H1 (cell line): ENCODE measurements at regions not wholly inside any gene's neighbourhood (a gene's known extent, or its start where the extent isn't known, plus 50 kb on each side); places are given as distances from the start of the nearest gene placed in this dataset.

Experiments used
- CTCF ChIA-PET: fragments of 300-600 bp; sonication (Branson Sonifier 250); formaldehyde crosslinking; loops from one replicate; lab custom pipeline; 2021; ENCODE audit not compliant: partially characterized antibody; lab: Charles Lee
- POLR2A ChIA-PET: fragments of 300-600 bp; sonication (Branson Sonifier 250); formaldehyde crosslinking; loops from one replicate; lab custom pipeline; 2021; ENCODE audit warnings: inconsistent platforms; ENCODE audit not compliant: partially characterized antibody; lab: Charles Lee
- DNase-seq, 2 experiments: peaks; one replicate each; pipeline versions ENCODE4 v3.0.0 to v3.0.0-alpha.2; 2010 to 2022; ENCODE audit warnings: low spot score in 2 of 2, low read depth in 1 of 2, mixed read lengths in 1 of 2
- FAIRE-seq: peaks from 2 replicates; lab custom pipeline; 2011; peaks lifted over from hg19 to GRCh38; lab: Jason Lieb, UNC
- H2AFZ ChIP-seq: 2 replicates; pipeline ENCODE4 v1.8.1; 2012; ENCODE audit warnings: low read length, inconsistent platforms
- H2AK5ac ChIP-seq: 2 replicates; pipeline ENCODE4 v1.6.1; 2013; ENCODE audit warnings: low read depth, low read length
- H2BK120ac ChIP-seq: replicated peaks from 2 replicates; pipeline ENCODE3; 2013; ENCODE audit warnings: low read depth, low read length, inconsistent platforms
- H2BK12ac ChIP-seq: 2 replicates; pipeline ENCODE4 v1.6.1; 2013; ENCODE audit warnings: low read depth, low read length
- H2BK15ac ChIP-seq: 2 replicates; pipeline ENCODE4 v1.6.1; 2013; ENCODE audit warnings: low read length
- H2BK20ac ChIP-seq: 2 replicates; pipeline ENCODE4 v1.6.1; 2013; ENCODE audit warnings: low read length
- H2BK5ac ChIP-seq: 2 replicates; pipeline ENCODE4 v1.6.1; 2013; ENCODE audit warnings: low read depth, low read length
- H3K14ac ChIP-seq: 2 replicates; pipeline ENCODE4 v1.6.1; 2013; ENCODE audit warnings: inconsistent platforms; ENCODE audit not compliant: insufficient read length
- H3K18ac ChIP-seq: 2 replicates; pipeline ENCODE4 v1.6.1; 2013; ENCODE audit warnings: low read length; ENCODE audit errors: extremely low read depth
- H3K23ac ChIP-seq: 2 replicates; pipeline ENCODE4 v1.6.1; 2013; ENCODE audit warnings: inconsistent platforms; ENCODE audit not compliant: insufficient read length
- H3K23me2 ChIP-seq: 2 replicates; pipeline ENCODE4 v1.6.1; 2013; ENCODE audit warnings: low read depth, low read length
- H3K27ac ChIP-seq: 2 replicates; pipeline ENCODE4 v1.6.1; 2011; ENCODE audit warnings: low read depth, low read length, inconsistent platforms
- H3K27me3 ChIP-seq, 4 experiments: replicated peaks in 1 of 4; 1 replicate in 1 of 4; 2 replicates in 3 of 4; pipeline versions ENCODE4 v1.6.1 to v1.8.1; 2011 to 2013; ENCODE audit warnings: low read length in 3 of 4, mild to moderate bottlenecking in 3 of 4, inconsistent platforms in 2 of 4, mixed read lengths in 2 of 4, moderate library complexity in 1 of 4; ENCODE audit not compliant: control insufficient read depth in 3 of 4, insufficient read depth in 3 of 4; ENCODE audit errors: extremely low read depth in 1 of 4
- H3K36me3 ChIP-seq, 4 experiments: 2 replicates each; pipeline versions ENCODE4 v1.6.1 to v1.8.1; 2011 to 2013; ENCODE audit warnings: mild to moderate bottlenecking in 4 of 4, low read length in 3 of 4, moderate library complexity in 2 of 4, control low read depth in 1 of 4, inconsistent platforms in 1 of 4; ENCODE audit not compliant: insufficient read depth in 4 of 4, control insufficient read depth in 2 of 4
- H3K4ac ChIP-seq: replicated peaks from 2 replicates; pipeline ENCODE3; 2013; ENCODE audit warnings: low read length, low read depth, mixed read lengths, inconsistent platforms; ENCODE audit not compliant: insufficient read length
- H3K4me1 ChIP-seq, 4 experiments: replicated peaks in 1 of 4; 1 replicate in 1 of 4; 2 replicates in 3 of 4; pipeline versions ENCODE4 v1.6.1 to v1.8.1; 2011 to 2013; ENCODE audit warnings: low read length in 3 of 4, inconsistent platforms in 2 of 4, mixed read lengths in 1 of 4; ENCODE audit not compliant: insufficient read depth in 4 of 4, control insufficient read depth in 3 of 4
- H3K4me2 ChIP-seq, 2 experiments: 2 replicates each; pipeline versions ENCODE4 v1.6.1 to v1.8.1; 2011 to 2013; ENCODE audit warnings: low read depth in 2 of 2, low read length in 2 of 2, control low read depth in 1 of 2, inconsistent platforms in 1 of 2, mild to moderate bottlenecking in 1 of 2; ENCODE audit not compliant: insufficient read depth in 1 of 2
- H3K4me3 ChIP-seq, 4 experiments: fragments of 200-600, 300-600 bp in 1 of 4; sonication (generic), shearing (Covaris generic), sonication (Bioruptor Twin) in 1 of 4; 2 replicates each; pipeline versions ENCODE4 v1.5.1 to v1.8.1; 2011 to 2016; ENCODE audit warnings: low read length in 4 of 4, low read depth in 3 of 4, control low read depth in 2 of 4, inconsistent platforms in 2 of 4, mild to moderate bottlenecking in 2 of 4, mixed read lengths in 1 of 4, moderate library complexity in 1 of 4; ENCODE audit not compliant: insufficient read depth in 2 of 4; ENCODE audit errors: extremely low read depth in 1 of 4
- H3K56ac ChIP-seq: replicated peaks from 2 replicates; pipeline ENCODE3; 2013; ENCODE audit warnings: low read depth, mild to moderate bottlenecking, mixed read lengths, low read length, inconsistent platforms; ENCODE audit not compliant: insufficient read length
- H3K79me1 ChIP-seq: 2 replicates; pipeline ENCODE4 v1.6.1; 2013; ENCODE audit warnings: low read depth, low read length, control low read depth
- H3K79me2 ChIP-seq, 2 experiments: 2 replicates each; pipeline versions ENCODE4 v1.6.1 to v1.8.1; 2012 to 2013; ENCODE audit warnings: low read length in 2 of 2, mild to moderate bottlenecking in 2 of 2, inconsistent platforms in 1 of 2; ENCODE audit not compliant: insufficient read depth in 2 of 2, control insufficient read depth in 1 of 2
- H3K9ac ChIP-seq, 4 experiments: replicated peaks in 1 of 4; 1 replicate in 1 of 4; 2 replicates in 3 of 4; pipeline versions ENCODE4 v1.6.1 to v1.8.1; 2011 to 2013; ENCODE audit warnings: low read depth in 3 of 4, low read length in 3 of 4, control low read depth in 2 of 4, mild to moderate bottlenecking in 2 of 4, moderate library complexity in 2 of 4, inconsistent platforms in 1 of 4; ENCODE audit errors: extremely low read depth in 1 of 4
- H3K9me3 ChIP-seq, 2 experiments: 2 replicates each; pipeline versions ENCODE4 v1.6.1 to v1.8.1; 2012 to 2013; ENCODE audit warnings: mild to moderate bottlenecking in 2 of 2, moderate library complexity in 2 of 2, control low read depth in 1 of 2, inconsistent platforms in 1 of 2, low read depth in 1 of 2, low read length in 1 of 2, mixed read lengths in 1 of 2; ENCODE audit not compliant: insufficient read depth in 2 of 2
- H4K20me1 ChIP-seq, 2 experiments: replicated peaks in 1 of 2; 2 replicates each; pipeline versions ENCODE3 to v1.8.1; 2011 to 2013; ENCODE audit warnings: inconsistent platforms in 2 of 2, low read length in 2 of 2, mild to moderate bottlenecking in 1 of 2; ENCODE audit not compliant: insufficient read depth in 2 of 2, control insufficient read depth in 1 of 2
- H4K5ac ChIP-seq: 2 replicates; pipeline ENCODE4 v1.6.1; 2013; ENCODE audit warnings: low read length, low read depth, mixed read lengths, inconsistent platforms; ENCODE audit not compliant: insufficient read length
- H4K8ac ChIP-seq: 2 replicates; pipeline ENCODE4 v1.8.0; 2013; ENCODE audit warnings: mild to moderate bottlenecking, moderate library complexity, low read length, inconsistent platforms; ENCODE audit not compliant: insufficient read depth; ENCODE audit errors: extremely low read depth
- H4K91ac ChIP-seq: replicated peaks from 2 replicates; pipeline ENCODE3; 2013; ENCODE audit warnings: low read length, mixed read lengths, inconsistent platforms; ENCODE audit not compliant: insufficient read length
- CTCF ChIP-seq, 3 experiments: IDR thresholded peaks; 1 replicate in 2 of 3; 2 replicates in 1 of 3; pipeline versions ENCODE4 v1.5.1 to v1.6.1; 2011; ENCODE audit warnings: low read length in 3 of 3, mild to moderate bottlenecking in 3 of 3, inconsistent platforms in 2 of 3, low read depth in 1 of 3, moderate library complexity in 1 of 3; ENCODE audit not compliant: insufficient read depth in 1 of 3; ENCODE audit errors: control extremely low read depth in 1 of 3
- GTF2F1 ChIP-seq: IDR thresholded peaks from 2 replicates; pipeline ENCODE4 v1.6.1; 2012; ENCODE audit warnings: low read depth, low read length, improper control_type of control experiment, borderline replicate concordance
- HDAC6 ChIP-seq: IDR thresholded peaks from one replicate; pipeline ENCODE4 v1.7.1; 2012; ENCODE audit warnings: low read depth, mild to moderate bottlenecking, inconsistent platforms, low read length, moderate library complexity
- KDM1A ChIP-seq: fragments of 200-600, 300-600 bp; sonication (generic); IDR thresholded peaks from 2 replicates; pipeline ENCODE4 v1.7.1; 2016; ENCODE audit warnings: mild to moderate bottlenecking, low read length, borderline replicate concordance
- NANOG ChIP-seq: IDR thresholded peaks from 2 replicates; pipeline ENCODE4 v1.6.1; 2011; ENCODE audit warnings: low read length, low read depth, mild to moderate bottlenecking, inconsistent platforms; ENCODE audit not compliant: insufficient read depth, poor library complexity, severe bottlenecking
- RAD21 ChIP-seq, 2 experiments: IDR thresholded peaks in 1 of 2; conservative IDR thresholded peaks in 1 of 2; 2 replicates each; pipeline ENCODE4 v1.6.1; 2011; ENCODE audit warnings: low read depth in 2 of 2, low read length in 2 of 2, improper control_type of control experiment in 1 of 2, inconsistent platforms in 1 of 2, mild to moderate bottlenecking in 1 of 2, moderate library complexity in 1 of 2
- RBBP5 ChIP-seq: IDR thresholded peaks from 2 replicates; pipeline ENCODE4 v1.7.1; 2012; ENCODE audit warnings: low read depth, mild to moderate bottlenecking, inconsistent platforms, low read length, moderate library complexity, borderline replicate concordance
- SAP30 ChIP-seq: fragments of 300-600 bp; sonication (generic); IDR thresholded peaks from 2 replicates; pipeline ENCODE4 v1.7.1; 2012; ENCODE audit warnings: low read length, moderate library complexity, mild to moderate bottlenecking, inconsistent platforms; ENCODE audit not compliant: insufficient read depth, insufficient replicate concordance
- SP4 ChIP-seq: IDR thresholded peaks from 2 replicates; pipeline ENCODE4 v1.6.1; 2012; ENCODE audit warnings: low read length, inconsistent platforms
- SUZ12 ChIP-seq: fragments of 200-600 bp; sonication (generic); IDR thresholded peaks from 2 replicates; pipeline ENCODE4 v1.6.1; 2012; ENCODE audit warnings: mild to moderate bottlenecking, inconsistent platforms, low read length, moderate library complexity, mixed read lengths
- TCF12 ChIP-seq: IDR thresholded peaks from 2 replicates; pipeline ENCODE4 v1.6.1; 2011; ENCODE audit warnings: low read depth, mild to moderate bottlenecking, low read length
- WGBS, 2 experiments: shearing (Covaris generic) in 1 of 2; methylation state at CpG; one replicate each; pipeline versions ENCODE4 v1.1.6 to v1.1.7; 2013 to 2015; ENCODE audit warnings: low lambda C conversion rate in 2 of 2, mixed read lengths in 2 of 2, inconsistent platforms in 1 of 2, low coverage in 1 of 2, missing lambda C conversion rate in 1 of 2; ENCODE audit not compliant: insufficient replicate concordance in 2 of 2, insufficient coverage in 1 of 2, insufficient read length in 1 of 2; ENCODE audit errors: extremely low coverage in 1 of 2, missing lambda C conversion rate in 1 of 2; 5-methylcytosine and 5-hydroxymethylcytosine counted together

- FAIRE-seq (no peak), DNase-seq (no peak)
- H3K4me2 ChIP-seq: no peak overlapping the region
- H2BK15ac ChIP-seq: no peak overlapping the region
- H3K27ac ChIP-seq: no peak overlapping the region
- H4K91ac ChIP-seq: no peak overlapping the region
- no peaks in the 10 kb centered on the region for H3K4me1 ChIP-seq
- H3K9ac ChIP-seq: no peak overlapping the region
- H3K4ac ChIP-seq: no peak overlapping the region
- no peak overlapping the region for H2BK120ac ChIP-seq
- H3K56ac ChIP-seq: no peak overlapping the region
- H4K20me1 ChIP-seq: no peaks in the 10 kb centered on the region
- H3K18ac ChIP-seq: no peak overlapping the region
- H3K79me2 ChIP-seq: no peaks in the 10 kb centered on the region
- WGBS, 2 experiments: 89% methylated on average over 4 of the region's 4 CpGs; no CpG with 5 or more reads in 1 of the 2 experiments
- POLR2A ChIA-PET: no interaction called here
- H2BK20ac ChIP-seq: no peak overlapping the region
- no peak overlapping the region for H3K4me3 ChIP-seq
- H3K36me3 ChIP-seq: no peaks in the 10 kb centered on the region
- H3K27me3 ChIP-seq: no peaks in the 10 kb centered on the region
- no peak overlapping the region for H4K5ac ChIP-seq
- H4K8ac ChIP-seq: no peak overlapping the region
- no peak overlapping the region for H3K14ac ChIP-seq
- H3K23me2 ChIP-seq: no peaks in the 10 kb centered on the region
- no peaks in the 10 kb centered on the region for H3K79me1 ChIP-seq
- H3K23ac ChIP-seq: no peak overlapping the region
- H2BK12ac ChIP-seq: no peak overlapping the region
- H3K9me3 ChIP-seq: no peaks in the 10 kb centered on the region
- no peak overlapping the region for H2AK5ac ChIP-seq
- CTCF ChIA-PET: interaction anchor here (0.7 to 2.0 kb wide), 9 partner anchors 8 to 120 kb away, joined by 3 to 12 read pairs (median 5); no protein-coding TSS in a partner anchor
- H2BK5ac ChIP-seq: no peak overlapping the region
- no peak overlapping the region for H2AFZ ChIP-seq
- no peak for TF ChIP-seq SP4
- TF ChIP-seq TCF12: no peak
- TF ChIP-seq RBBP5: no peak
- TF ChIP-seq NANOG: no peak
- no peak for TF ChIP-seq HDAC6
- no peak for TF ChIP-seq KDM1A
- no peak for TF ChIP-seq SAP30
- TF ChIP-seq GTF2F1: no peak
- TF ChIP-seq RAD21 (IDR thresholded peaks at IDR 0.05 in 1 of 2, conservative IDR thresholded peaks at IDR 0.05 in 1 of 2; ENCODE audit: low read depth in 2 of 2, low read length in 2 of 2): no peak
- no peak for TF ChIP-seq SUZ12
- TF ChIP-seq CTCF (IDR thresholded peaks at IDR 0.05; ENCODE audit: control extremely low read depth in 1 of 3, insufficient read depth in 1 of 3, low read depth in 1 of 3, low read length in 3 of 3): no peak
Measured at GRCh38 chr4:106690487-106690886, 321.9 kb upstream of the GIMD1 start.
